ENCODE measurements at regions not wholly inside any gene's neighbourhood (a gene's known extent, or its start where the extent isn't known, plus 50 kb on each side); places are given as distances from the start of the nearest gene placed in this dataset.

DNA sequence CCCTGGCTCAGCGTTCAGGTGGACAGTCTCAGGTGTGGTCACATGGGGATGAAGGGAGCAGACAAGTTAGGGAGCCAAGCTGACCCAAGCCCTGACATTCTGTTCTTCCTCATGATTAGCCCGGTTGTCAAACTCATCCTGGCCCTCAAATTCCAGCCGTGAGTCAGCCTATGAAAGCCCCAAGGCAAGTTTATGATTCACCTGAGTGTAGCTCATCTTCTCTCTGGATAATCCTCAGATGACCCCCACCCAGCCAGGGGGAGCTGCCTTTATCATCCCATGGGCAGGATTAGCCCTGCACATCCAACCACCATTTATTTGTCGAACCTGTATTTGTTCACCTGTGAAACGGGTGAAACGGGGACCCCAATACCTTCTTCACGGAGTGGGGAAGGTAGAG, 161.9 kb downstream of the DHX35 start:
- intact Hi-C loops (cut with micrococcal nuclease): no loop called here
- H3K4me3 Mint-ChIP-seq: no peak overlapping the region

GRCh38 chr20:39123185-39123557, 161.0 kb downstream of the DHX35 start:
- Histone ChIP-seq H2AFZ (ENCODE audit: insufficient read depth, low read depth, low read length, poor library complexity, severe bottlenecking) (no peak overlapping the region), H3K4me2 (replicated peaks; ENCODE audit: extremely low read depth, low read length, poor library complexity, severe bottlenecking) (no peak overlapping the region), H3K27ac (ENCODE audit: low read depth in 1 of 2, low read length in 2 of 2) (no peak overlapping the region), H3K79me2 (ENCODE audit: insufficient read depth, low read length) (no peaks in the 10 kb centered on the region), H3K27me3 (ENCODE audit: control insufficient read depth in 2 of 2, insufficient read depth in 2 of 2, low read length in 2 of 2) (no peaks in the 10 kb centered on the region), H3K36me3 (replicated peaks in 1 of 2; ENCODE audit: control insufficient read depth in 1 of 2, insufficient read depth in 2 of 2, low read length in 2 of 2) (no peaks in the 10 kb centered on the region), H3K4me1 (ENCODE audit: control insufficient read depth in 1 of 2, insufficient read depth in 2 of 2, low read length in 2 of 2) (no peaks in the 10 kb centered on the region), H4K20me1 (ENCODE audit: insufficient read depth, low read length) (no peaks in the 10 kb centered on the region), H3K4me3 (replicated peaks in 1 of 3; ENCODE audit: low read depth in 2 of 3, low read length in 3 of 3) (no peak overlapping the region), H3K9me3 (replicated peaks in 1 of 2; ENCODE audit: control insufficient read depth in 1 of 2, insufficient read depth in 1 of 2, low read length in 2 of 2) (no peaks in the 10 kb centered on the region), H3K9ac (ENCODE audit: insufficient read depth, low read length, poor library complexity, severe bottlenecking) (no peak overlapping the region)
- DNase-seq: no peak
- H3K27ac Mint-ChIP-seq: no peak overlapping the region
- no peak for TF ChIP-seq CTCF (IDR thresholded peaks at IDR 0.05)
- 75% methylated on average over 2 of the region's 3 CpGs for WGBS (ENCODE audit: insufficient coverage)
- H3K4me3 Mint-ChIP-seq: no peak overlapping the region
- intact Hi-C loops (cut with micrococcal nuclease): no loop called here
- no peaks in the 10 kb centered on the region for H3K4me1 Mint-ChIP-seq
- H3K36me3 Mint-ChIP-seq: no peaks in the 10 kb centered on the region
- H3K9me3 Mint-ChIP-seq: peaks cover 0 to 2% (median 0%) of the 10 kb centered on the region in 7 donors
- peaks cover 2 to 8% (median 7%) of the 10 kb centered on the region in 3 donors for H3K27me3 Mint-ChIP-seq (ENCODE audit: low read depth in 3 of 3)

More for the DNA sequence above, 161.9 kb downstream of the DHX35 start:
- H3K27ac Mint-ChIP-seq: no peak overlapping the region
- peaks cover 2 to 8% (median 7%) of the 10 kb centered on the region in 3 donors for H3K27me3 Mint-ChIP-seq (ENCODE audit: low read depth in 3 of 3)
- H3K79me2 ChIP-seq (ENCODE audit: insufficient read depth, low read length): no peaks in the 10 kb centered on the region
- H3K4me3 ChIP-seq (replicated peaks in 1 of 3; ENCODE audit: low read depth in 2 of 3, low read length in 3 of 3): no peak overlapping the region
- no peak for TF ChIP-seq CTCF (IDR thresholded peaks at IDR 0.05)
- H4K20me1 ChIP-seq (ENCODE audit: insufficient read depth, low read length): no peaks in the 10 kb centered on the region
- no peak overlapping the region for H2AFZ ChIP-seq (ENCODE audit: insufficient read depth, low read depth, low read length, poor library complexity, severe bottlenecking)
- H3K36me3 ChIP-seq (replicated peaks in 1 of 2; ENCODE audit: control insufficient read depth in 1 of 2, insufficient read depth in 2 of 2, low read length in 2 of 2): no peaks in the 10 kb centered on the region
- no peaks in the 10 kb centered on the region for H3K4me1 Mint-ChIP-seq
- H3K27ac ChIP-seq (ENCODE audit: low read depth in 1 of 2, low read length in 2 of 2): no peak overlapping the region
- peaks cover 0 to 2% (median 0%) of the 10 kb centered on the region in 7 donors for H3K9me3 Mint-ChIP-seq
- no peak overlapping the region for H3K9ac ChIP-seq (ENCODE audit: insufficient read depth, low read length, poor library complexity, severe bottlenecking)
- 93% methylated on average over 5 of the region's 7 CpGs for WGBS (ENCODE audit: insufficient coverage)
- H3K4me2 ChIP-seq (replicated peaks; ENCODE audit: extremely low read depth, low read length, poor library complexity, severe bottlenecking): no peak overlapping the region
- no peaks in the 10 kb centered on the region for H3K4me1 ChIP-seq (ENCODE audit: control insufficient read depth in 1 of 2, insufficient read depth in 2 of 2, low read length in 2 of 2)
- no peak for DNase-seq
- H3K27me3 ChIP-seq (ENCODE audit: control insufficient read depth in 2 of 2, insufficient read depth in 2 of 2, low read length in 2 of 2): no peaks in the 10 kb centered on the region
- H3K36me3 Mint-ChIP-seq: no peaks in the 10 kb centered on the region
- H3K9me3 ChIP-seq (replicated peaks in 1 of 2; ENCODE audit: control insufficient read depth in 1 of 2, insufficient read depth in 1 of 2, low read length in 2 of 2): no peaks in the 10 kb centered on the region
